RWPE2 (cell line): ENCODE measurements at regions not wholly inside any gene's neighbourhood (a gene's known extent, or its start where the extent isn't known, plus 50 kb on each side); places are given as distances from the start of the nearest gene placed in this dataset.

Experiments
- ATAC-seq: fragments of 200-7000 bp; cut with Tn5 transposase; 3 replicates; pipeline ENCODE4 v1.9.1; 2021; ENCODE audit warnings: low read depth
- DNase-seq: peaks from one replicate; pipeline ENCODE4 v3.0.0-alpha.2; 2020; ENCODE audit warnings: low spot score
- H3K27ac ChIP-seq: fragments of 450-650 bp; 2 replicates; pipeline ENCODE4 v1.5.1; 2017; ENCODE audit warnings: mild to moderate bottlenecking; ENCODE audit not compliant: poor library complexity, severe bottlenecking
- H3K27me3 ChIP-seq: fragments of 250-450 bp; sonication (Bioruptor Pico); 2 replicates; pipeline ENCODE4 v1.5.1; 2021; ENCODE audit warnings: mild to moderate bottlenecking, moderate library complexity; ENCODE audit not compliant: insufficient read depth, poor library complexity, severe bottlenecking
- H3K36me3 ChIP-seq: fragments of 250-450 bp; sonication (Bioruptor Pico); 2 replicates; pipeline ENCODE4 v1.5.1; 2020; ENCODE audit warnings: low read depth, mild to moderate bottlenecking, moderate library complexity
- H3K4me1 ChIP-seq: fragments of 250-450 bp; sonication (Bioruptor Pico); 2 replicates; pipeline ENCODE4 v1.5.1; 2021; ENCODE audit warnings: mild to moderate bottlenecking, moderate library complexity; ENCODE audit not compliant: insufficient read depth, poor library complexity, severe bottlenecking
- H3K4me3 ChIP-seq: fragments of 250-450 bp; sonication (Bioruptor Pico); 2 replicates; pipeline ENCODE4 v1.5.1; 2021; ENCODE audit warnings: mild to moderate bottlenecking, moderate library complexity; ENCODE audit not compliant: severe bottlenecking
- H3K9me3 ChIP-seq: fragments of 250-450 bp; sonication (Bioruptor Pico); 2 replicates; pipeline ENCODE4 v1.5.1; 2021; ENCODE audit warnings: mild to moderate bottlenecking, moderate library complexity; ENCODE audit not compliant: severe bottlenecking
- TF ChIP-seq, protein P1 (sequence below): fragments of 450-650 bp; IDR thresholded peaks from one replicate; pipeline ENCODE4 v1.5.1; 2017; ENCODE audit warnings: mild to moderate bottlenecking, moderate library complexity; ENCODE audit not compliant: poor library complexity, severe bottlenecking

DNA sequence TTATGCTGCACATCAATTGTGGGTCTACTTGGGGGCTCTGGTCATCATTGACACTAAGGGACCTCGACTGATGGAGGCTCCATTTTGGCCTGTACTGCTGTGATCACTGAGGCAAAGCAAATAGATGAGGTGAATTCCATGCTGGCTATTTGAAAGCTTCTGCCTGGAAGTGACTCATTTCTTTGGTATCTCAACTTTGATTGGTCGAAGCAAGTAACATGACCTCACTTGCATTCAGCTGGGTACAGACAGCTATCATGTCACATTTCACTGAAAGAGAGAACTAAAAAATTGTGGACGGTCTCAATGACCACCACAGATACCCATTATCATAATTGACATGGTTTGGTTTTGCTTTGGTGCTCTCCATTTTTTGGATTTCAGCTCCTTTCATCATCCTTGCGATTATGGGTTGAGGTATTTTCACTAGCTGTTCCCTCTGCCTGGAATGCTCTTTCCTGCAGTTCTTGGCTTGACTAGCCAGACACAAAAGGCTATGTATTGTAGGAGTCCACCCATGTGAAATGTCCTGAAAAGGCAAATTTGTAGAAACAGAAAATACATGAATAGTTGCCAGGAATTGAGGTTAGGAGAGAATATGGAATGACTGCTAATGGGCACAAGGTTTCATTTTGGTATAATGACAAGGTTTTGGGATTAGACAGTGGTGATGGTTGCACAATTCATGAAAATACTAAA lies 369.2 kb upstream of the LCORL start:
- DNase-seq (no peak), ATAC-seq (no peak)
- no peak overlapping the region for H3K4me3 ChIP-seq
- no peak overlapping the region for H3K27ac ChIP-seq
- no peaks in the 10 kb centered on the region for H3K4me1 ChIP-seq
- no peaks in the 10 kb centered on the region for H3K9me3 ChIP-seq
- H3K27me3 ChIP-seq: no peaks in the 10 kb centered on the region
- H3K36me3 ChIP-seq: no peaks in the 10 kb centered on the region
- TF ChIP-seq, protein P1, sequence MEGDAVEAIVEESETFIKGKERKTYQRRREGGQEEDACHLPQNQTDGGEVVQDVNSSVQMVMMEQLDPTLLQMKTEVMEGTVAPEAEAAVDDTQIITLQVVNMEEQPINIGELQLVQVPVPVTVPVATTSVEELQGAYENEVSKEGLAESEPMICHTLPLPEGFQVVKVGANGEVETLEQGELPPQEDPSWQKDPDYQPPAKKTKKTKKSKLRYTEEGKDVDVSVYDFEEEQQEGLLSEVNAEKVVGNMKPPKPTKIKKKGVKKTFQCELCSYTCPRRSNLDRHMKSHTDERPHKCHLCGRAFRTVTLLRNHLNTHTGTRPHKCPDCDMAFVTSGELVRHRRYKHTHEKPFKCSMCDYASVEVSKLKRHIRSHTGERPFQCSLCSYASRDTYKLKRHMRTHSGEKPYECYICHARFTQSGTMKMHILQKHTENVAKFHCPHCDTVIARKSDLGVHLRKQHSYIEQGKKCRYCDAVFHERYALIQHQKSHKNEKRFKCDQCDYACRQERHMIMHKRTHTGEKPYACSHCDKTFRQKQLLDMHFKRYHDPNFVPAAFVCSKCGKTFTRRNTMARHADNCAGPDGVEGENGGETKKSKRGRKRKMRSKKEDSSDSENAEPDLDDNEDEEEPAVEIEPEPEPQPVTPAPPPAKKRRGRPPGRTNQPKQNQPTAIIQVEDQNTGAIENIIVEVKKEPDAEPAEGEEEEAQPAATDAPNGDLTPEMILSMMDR: no peak

DNA sequence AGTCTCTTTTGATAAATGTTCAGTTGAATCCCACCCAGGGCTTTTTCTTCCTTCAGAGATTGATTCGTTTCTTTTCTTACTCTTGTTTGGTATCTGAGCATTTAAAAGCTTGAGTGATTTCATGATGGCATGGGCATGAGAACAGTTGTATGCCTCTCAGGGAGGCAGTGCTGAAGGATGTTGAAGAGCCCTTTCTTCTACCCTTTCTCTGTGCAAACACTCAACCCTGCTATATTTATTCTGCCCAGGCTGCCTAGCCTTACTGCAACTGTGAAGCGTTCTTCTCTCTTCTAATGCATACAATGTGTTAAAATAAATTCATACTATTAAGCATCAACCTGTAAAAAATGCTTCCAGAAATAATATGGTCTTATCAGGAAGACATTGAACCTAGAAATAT lies 367.6 kb upstream of the LCORL start:
- TF ChIP-seq, protein P1: no peak
- Histone ChIP-seq H3K4me3 (no peak overlapping the region), H3K9me3 (no peaks in the 10 kb centered on the region), H3K27me3 (no peaks in the 10 kb centered on the region), H3K27ac (no peak overlapping the region), H3K4me1 (no peaks in the 10 kb centered on the region), H3K36me3 (no peaks in the 10 kb centered on the region)
- ATAC-seq (no peak), DNase-seq (no peak)

DNA sequence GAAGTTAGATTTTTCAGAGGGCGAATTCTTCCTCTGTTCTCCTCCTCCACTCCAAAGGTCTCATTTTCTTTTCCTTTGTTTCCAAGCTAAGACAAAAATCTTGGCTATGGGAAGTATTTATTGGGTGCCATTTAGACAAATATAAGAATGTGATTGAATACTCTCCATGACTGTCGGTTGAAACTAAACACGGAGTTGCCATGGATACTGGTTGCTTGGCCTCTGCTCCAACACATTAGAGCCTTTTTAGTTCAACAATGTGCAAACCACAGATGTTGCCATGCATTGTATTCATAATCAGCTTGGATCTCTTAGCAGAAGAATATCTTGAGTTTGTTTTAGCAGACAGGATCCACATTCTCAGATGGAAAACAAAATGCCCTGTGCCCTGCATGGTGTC lies 366.5 kb upstream of the LCORL start:
- Histone ChIP-seq H3K27ac (no peak overlapping the region), H3K9me3 (no peaks in the 10 kb centered on the region)

DNA sequence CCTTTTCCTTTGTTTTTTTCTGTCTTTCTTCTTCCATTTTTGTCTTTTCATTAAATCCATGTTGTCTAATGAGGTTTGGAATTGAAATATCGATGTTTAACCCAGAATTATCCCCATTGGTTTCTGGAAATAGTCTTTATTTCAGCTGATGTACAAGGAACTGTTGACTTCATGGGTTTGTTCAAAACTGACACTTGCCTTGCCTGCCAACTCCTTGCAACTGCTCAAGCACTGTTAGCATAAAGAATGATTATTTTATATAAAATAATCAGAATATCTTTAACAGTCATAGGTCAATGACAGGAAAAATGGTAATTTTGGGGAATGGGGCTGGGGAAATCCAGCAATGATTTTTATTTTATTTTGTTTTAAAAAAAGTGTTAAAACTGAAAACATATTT lies 359.6 kb upstream of the LCORL start:
- no peaks in the 10 kb centered on the region for H3K36me3 ChIP-seq
- no peak for DNase-seq
- no peaks in the 10 kb centered on the region for H3K4me1 ChIP-seq
- TF ChIP-seq, protein P1: no peak
- ATAC-seq: no peak
- H3K9me3 ChIP-seq: no peaks in the 10 kb centered on the region
- H3K27ac ChIP-seq: no peak overlapping the region
- H3K27me3 ChIP-seq: peaks cover 10% of the 10 kb centered on the region
- no peak overlapping the region for H3K4me3 ChIP-seq

More for the DNA sequence above, 366.5 kb upstream of the LCORL start:
- DNase-seq (no peak), ATAC-seq (no peak)
- no peaks in the 10 kb centered on the region for H3K36me3 ChIP-seq
- no peaks in the 10 kb centered on the region for H3K27me3 ChIP-seq
- H3K4me3 ChIP-seq: no peak overlapping the region
- TF ChIP-seq, protein P1: no peak
- H3K4me1 ChIP-seq: no peaks in the 10 kb centered on the region

DNA sequence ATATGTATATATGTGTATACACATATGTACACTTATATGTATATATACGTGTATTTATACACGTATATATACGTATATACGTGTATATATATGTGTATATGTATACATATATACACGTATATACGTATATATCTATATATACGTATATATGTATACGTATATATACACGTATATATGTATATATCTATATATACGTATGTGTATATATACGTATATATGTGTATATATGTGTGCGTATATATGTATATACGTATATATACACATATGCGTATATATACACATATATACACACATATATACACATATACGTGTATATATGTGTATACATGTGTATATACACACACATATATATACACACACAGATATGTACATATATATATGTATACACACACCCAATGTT lies 348.0 kb upstream of the LCORL start:
- no peaks in the 10 kb centered on the region for H3K9me3 ChIP-seq
- no peaks in the 10 kb centered on the region for H3K27me3 ChIP-seq
- no peak overlapping the region for H3K27ac ChIP-seq
- H3K4me1 ChIP-seq: no peaks in the 10 kb centered on the region
- ATAC-seq (no peak), DNase-seq (no peak)
- no peaks in the 10 kb centered on the region for H3K36me3 ChIP-seq
- H3K4me3 ChIP-seq: no peak overlapping the region
- TF ChIP-seq, protein P1: no peak
